Fibroblast of skin of abdomen (primary cell): ENCODE measurements at regions not wholly inside any gene's neighbourhood (a gene's known extent, or its start where the extent isn't known, plus 50 kb on each side); places are given as distances from the start of the nearest gene placed in this dataset.

Experiments used
- DNase-seq: peaks from one replicate; pipeline ENCODE4 v3.0.0-alpha.2; 2013

GRCh38 chr11:116530705-116531104 is 242.1 kb downstream of the BUD13 start:
- no peak for DNase-seq

DNA sequence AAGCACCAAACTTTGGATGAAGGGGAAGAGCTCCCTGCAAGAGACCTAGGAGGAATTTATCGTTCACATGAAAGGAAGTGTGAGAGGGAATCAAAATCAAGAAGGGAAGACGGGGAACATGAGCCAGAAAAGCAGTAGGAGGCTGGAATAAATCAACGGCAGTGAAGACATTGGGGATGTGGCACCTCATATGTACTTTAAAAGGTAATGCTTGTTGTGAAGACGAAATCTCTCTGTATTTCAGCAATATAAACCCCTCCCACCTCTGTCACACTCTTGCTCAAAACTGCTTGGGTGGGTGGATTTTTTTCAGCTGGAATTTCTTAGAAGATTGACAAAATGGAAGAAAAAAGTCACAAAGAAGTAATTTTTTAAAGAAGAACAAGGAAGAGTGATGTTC is 243.5 kb downstream of the BUD13 start:
- no peak for DNase-seq

DNA sequence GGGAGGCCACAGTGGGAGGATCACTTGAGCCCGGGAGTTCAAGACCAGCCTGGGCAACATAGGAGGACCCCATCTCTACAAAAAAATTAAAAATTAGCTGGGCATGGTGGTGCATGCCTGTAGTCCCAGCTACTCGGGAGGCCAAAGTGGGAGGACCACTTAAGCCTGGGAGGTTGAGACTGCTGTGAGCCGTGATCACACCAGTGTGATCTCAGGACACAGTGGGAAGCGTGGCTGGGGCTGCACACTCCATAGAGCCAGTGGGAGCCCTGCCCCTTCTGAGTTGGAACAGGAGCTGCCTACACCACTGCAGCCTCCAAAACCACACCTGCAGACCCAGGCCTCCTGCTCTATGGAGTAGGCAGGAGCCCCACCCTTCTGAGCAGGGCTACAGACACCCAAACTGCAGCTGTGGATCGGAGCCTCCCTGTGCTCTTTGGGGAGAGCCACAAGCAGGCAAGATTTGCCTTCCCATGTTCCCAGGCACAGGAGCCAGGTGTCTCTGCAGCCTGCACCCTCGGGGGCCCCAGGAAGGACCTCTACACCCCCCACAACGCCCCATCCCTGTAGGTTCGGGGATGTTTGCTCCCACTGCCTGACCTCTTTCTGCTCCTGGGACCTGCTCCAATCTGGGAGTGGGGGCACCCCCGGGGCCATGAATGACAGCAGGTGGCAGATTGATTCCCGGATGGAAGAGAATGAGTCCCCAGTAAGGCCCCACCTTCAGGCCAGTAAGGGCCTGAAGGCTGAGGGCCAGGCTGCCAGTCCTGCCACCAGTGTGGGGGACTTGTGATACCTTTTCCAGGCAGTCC is 245.4 kb downstream of the BUD13 start:
- DNase-seq: no peak

- no peak for DNase-seq
These were observed 246.8 kb downstream of the BUD13 start for GRCh38 chr11:116525961-116526495.

DNA sequence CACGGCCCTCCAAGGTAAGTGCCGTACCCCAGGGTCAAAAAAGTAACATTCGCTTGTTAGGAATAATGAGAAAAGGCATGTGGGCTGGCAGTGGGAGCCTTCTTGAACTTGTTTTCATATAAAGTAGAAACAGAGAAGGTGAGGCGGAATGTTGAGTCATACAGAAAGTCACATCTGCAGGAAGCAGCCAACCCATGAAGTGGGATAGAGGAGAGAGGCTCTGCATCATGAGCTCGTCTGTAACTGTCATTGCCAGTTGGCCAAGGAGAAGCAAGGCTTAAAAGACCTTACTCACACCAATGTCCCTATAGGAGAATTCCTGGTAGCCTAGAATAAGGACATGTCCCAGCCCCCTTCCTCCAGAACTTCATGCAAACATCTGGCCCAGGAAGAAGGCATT is 253.3 kb downstream of the BUD13 start:
- DNase-seq: no peak

- no peak for DNase-seq
These were observed 254.6 kb downstream of the BUD13 start for GRCh38 chr11:116518141-116518540.

- DNase-seq: no peak
These were observed 255.2 kb downstream of the BUD13 start for GRCh38 chr11:116517584-116517983.

DNA sequence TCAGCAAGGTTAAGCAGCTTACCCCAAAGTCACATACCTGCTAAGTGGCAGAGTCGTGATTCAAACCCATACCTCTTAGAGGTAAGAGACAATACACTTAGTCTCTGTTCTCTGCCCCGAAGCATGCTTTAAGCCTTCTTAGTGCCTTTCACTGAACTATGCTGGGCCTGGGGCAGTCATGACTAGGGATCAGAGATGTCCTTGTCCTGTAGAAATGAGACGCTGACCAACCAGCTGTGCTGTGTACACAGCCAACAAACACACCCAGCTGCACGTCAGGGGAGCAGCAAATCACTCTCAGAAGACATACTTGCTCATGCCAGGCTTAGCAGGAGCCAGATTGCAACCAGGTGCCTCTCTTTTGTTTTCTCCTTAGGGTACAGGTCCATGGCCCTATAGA is 255.7 kb downstream of the BUD13 start:
- no peak for DNase-seq

GRCh38 chr11:116515664-116516184 is 257.1 kb downstream of the BUD13 start:
- no peak for DNase-seq

DNA sequence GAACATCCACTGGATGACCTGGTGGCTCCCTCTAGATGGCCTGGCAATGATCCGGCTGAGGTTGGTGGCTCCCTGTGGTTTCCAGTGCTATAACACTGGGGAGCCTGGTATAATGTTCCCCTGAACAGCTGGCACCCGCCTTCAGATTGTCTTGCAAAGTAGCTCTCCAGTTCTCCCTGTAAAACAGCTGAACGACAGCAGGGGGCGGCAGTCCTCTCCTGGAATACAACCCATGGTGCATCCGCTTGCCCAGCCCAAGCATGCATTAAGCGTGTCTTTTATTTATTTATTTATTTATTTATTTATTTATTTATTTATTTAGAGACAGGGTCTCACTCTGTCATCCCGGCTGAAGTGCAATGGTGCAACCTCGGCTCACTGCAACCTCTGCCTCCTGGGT is 258.9 kb downstream of the BUD13 start:
- peak; percentile 48 for DNase-seq

- DNase-seq: no peak
These were observed 259.4 kb downstream of the BUD13 start for GRCh38 chr11:116513278-116513823.

GRCh38 chr11:116512841-116513240 is 259.9 kb downstream of the BUD13 start:
- no peak for DNase-seq

DNA sequence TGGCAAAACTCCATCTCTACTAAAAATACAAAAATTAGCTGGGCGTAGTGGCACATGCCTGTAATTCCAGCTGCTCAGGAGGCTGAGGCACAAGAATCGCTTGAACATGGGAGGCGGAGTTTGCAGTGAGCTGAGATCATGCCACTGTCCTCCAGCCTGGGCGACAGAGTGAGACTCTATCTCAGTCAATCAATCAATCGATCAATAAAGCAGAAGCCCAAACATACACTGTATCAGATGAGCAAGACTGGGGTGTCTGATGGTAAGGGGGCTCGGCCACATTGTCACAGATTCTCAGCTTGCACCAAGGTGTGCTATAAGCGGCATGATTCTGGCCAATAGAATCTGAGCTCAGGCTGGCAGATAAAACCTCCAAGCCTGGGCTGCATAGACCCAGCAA is 261.1 kb downstream of the BUD13 start:
- no peak for DNase-seq

DNA sequence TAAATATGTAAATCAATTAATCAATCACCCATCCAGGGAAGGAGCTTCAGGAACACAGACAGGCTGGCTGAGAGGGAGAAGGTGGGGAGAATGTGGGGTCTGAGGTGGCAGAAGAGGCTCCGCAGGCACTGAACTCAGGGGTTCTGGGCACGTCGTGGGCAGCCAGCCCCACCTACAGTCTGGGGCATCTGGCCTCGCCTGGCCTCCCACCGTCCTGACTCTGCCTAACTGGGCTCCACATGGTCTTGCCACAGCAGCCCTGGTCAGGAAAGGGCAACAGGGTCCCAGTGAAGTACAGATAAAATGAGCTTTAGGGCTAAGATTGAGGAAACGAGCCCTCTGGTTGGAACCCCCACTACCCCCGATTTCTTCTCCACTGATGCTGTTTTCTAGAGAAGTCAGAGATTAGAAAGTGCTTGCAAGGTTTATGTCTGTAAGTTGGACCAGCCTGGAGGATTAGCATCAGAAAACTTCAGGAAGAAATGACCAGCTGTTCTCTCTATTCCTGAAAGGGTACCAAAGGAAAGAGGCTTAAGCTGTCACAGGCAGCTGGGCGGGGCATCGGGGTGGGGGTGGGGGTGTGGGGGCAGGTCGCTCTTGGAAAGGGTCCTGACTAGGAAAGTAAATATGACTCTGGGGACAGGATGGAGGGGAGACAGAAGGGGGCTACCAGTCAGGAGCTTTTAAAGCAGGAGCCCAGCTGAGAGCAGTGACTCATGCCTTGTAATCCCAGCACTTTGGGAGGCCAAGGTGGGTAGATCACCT is 261.7 kb downstream of the BUD13 start:
- DNase-seq: no peak

- no peak for DNase-seq
These were observed 262.6 kb downstream of the BUD13 start for GRCh38 chr11:116510166-116510565.

GRCh38 chr11:116509551-116509950 is 263.2 kb downstream of the BUD13 start:
- no peak for DNase-seq

DNA sequence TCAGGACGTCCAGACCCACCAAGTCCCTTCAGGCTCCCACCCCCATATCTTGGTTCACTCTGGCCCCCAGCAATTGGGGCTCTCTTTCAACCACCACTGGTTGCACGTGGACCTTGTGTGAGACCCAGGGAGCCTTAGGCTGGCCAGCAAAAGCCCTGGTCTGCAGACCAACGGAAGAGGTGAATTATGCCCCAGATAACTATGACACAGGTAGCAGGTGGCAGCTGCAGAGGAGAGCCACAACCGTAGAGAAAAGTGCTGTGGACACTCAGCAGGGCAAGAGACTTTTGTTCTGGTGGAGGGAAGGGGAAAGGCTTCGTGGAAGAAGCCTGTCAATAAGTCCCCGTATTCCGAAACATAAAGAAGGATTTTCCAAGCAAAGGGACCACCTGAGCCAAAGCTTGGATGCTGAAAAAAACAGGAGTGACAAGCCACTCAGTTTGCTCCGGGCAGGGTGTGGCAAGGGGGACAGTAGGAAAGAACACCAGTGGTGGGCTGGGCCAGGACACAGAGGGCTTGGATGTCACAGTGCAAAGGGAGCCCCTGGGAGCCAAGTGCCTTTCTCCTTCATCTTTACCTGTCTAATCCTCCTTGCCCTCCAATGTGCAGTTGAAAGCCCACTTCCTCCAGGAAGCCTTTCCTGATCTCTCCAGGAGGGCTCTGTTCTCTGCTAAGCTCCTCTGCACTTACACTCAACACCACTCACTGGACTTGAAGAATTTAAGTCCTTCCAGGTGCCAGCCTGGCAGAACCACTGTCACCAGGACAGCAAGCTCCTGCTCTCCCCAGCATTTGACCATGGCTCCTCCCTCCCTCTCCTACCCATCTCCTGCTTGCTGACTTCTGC is 264.7 kb downstream of the BUD13 start:
- no peak for DNase-seq

GRCh38 chr11:116507016-116507415 is 265.8 kb downstream of the BUD13 start:
- DNase-seq: no peak

- DNase-seq: no peak
These were observed 266.4 kb downstream of the BUD13 start for GRCh38 chr11:116506263-116506825.

- no peak for DNase-seq
These were observed 267.2 kb downstream of the BUD13 start for GRCh38 chr11:116505298-116506262.
